Bronchial epithelial cell (primary cell): ENCODE measurements at regions not wholly inside any gene's neighbourhood (a gene's known extent, or its start where the extent isn't known, plus 50 kb on each side); places are given as distances from the start of the nearest gene placed in this dataset.

ENCODE experiments used
- DNase-seq: peaks from one replicate; pipeline ENCODE4 v3.0.0-alpha.2; 2010; ENCODE audit warnings: low read depth
- FAIRE-seq: peaks from 2 replicates; lab custom pipeline; 2011; peaks lifted over from hg19 to GRCh38; lab: Jason Lieb, UNC
- H3K27me3 ChIP-seq: 2 replicates; pipeline ENCODE4 v1.5.1; 2011; ENCODE audit warnings: low read length; ENCODE audit not compliant: control insufficient read depth, insufficient read depth
- H3K36me3 ChIP-seq: 2 replicates; pipeline ENCODE4 v1.5.1; 2011; ENCODE audit warnings: low read length; ENCODE audit not compliant: control insufficient read depth, insufficient read depth
- H3K4me3 ChIP-seq: 2 replicates; pipeline ENCODE4 v1.5.1; 2011; ENCODE audit warnings: mild to moderate bottlenecking, low read depth, low read length, control low read depth
- TF ChIP-seq, protein P1 (sequence below): IDR thresholded peaks from 2 replicates; pipeline ENCODE4 v1.5.1; 2011; ENCODE audit warnings: mild to moderate bottlenecking, moderate library complexity, low read length, control low read depth, inconsistent platforms; ENCODE audit not compliant: insufficient read depth, severe bottlenecking

DNA sequence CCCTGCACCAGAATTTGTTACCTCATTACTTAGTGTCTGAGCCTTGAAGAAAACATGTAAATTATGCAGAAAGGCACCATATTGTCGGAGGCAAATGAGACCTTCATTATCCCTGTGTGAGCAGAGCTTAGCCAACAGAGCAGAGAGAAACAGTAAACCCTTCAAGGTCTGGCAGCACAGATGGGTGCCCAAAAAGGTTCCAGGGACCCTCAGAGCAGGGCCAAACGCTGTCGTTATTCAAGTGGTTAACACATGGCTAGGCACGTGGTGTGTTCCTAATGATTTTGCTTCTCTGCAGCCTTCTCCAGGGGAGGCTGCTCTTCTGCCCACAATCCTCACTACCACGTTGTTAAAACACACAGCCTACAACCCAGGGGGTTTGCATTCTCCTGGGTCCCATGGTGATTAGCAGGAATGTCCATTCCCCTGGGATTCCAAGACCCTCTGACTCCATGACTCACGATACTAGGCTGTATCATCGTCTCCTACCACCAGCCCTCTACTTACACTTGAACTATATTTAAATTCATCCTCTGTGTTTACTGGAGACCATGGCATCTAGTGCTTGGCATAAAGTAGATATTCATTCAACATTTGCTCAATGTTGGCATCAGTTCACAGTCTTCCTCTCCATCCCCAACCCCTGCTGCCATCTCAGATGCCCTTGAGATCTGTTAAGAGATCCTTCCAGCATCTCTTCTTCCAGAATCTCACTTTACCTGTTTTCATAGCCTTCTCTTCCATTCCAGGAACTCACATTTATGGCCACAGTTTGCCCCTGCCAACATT, 174.5 kb upstream of the RAD23B start:
- TF ChIP-seq, protein P1, sequence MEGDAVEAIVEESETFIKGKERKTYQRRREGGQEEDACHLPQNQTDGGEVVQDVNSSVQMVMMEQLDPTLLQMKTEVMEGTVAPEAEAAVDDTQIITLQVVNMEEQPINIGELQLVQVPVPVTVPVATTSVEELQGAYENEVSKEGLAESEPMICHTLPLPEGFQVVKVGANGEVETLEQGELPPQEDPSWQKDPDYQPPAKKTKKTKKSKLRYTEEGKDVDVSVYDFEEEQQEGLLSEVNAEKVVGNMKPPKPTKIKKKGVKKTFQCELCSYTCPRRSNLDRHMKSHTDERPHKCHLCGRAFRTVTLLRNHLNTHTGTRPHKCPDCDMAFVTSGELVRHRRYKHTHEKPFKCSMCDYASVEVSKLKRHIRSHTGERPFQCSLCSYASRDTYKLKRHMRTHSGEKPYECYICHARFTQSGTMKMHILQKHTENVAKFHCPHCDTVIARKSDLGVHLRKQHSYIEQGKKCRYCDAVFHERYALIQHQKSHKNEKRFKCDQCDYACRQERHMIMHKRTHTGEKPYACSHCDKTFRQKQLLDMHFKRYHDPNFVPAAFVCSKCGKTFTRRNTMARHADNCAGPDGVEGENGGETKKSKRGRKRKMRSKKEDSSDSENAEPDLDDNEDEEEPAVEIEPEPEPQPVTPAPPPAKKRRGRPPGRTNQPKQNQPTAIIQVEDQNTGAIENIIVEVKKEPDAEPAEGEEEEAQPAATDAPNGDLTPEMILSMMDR: no peak
- DNase-seq (no peak), FAIRE-seq (no peak)
- Histone ChIP-seq H3K36me3 (no peaks in the 10 kb centered on the region), H3K27me3 (no peaks in the 10 kb centered on the region), H3K4me3 (no peak overlapping the region)

DNA sequence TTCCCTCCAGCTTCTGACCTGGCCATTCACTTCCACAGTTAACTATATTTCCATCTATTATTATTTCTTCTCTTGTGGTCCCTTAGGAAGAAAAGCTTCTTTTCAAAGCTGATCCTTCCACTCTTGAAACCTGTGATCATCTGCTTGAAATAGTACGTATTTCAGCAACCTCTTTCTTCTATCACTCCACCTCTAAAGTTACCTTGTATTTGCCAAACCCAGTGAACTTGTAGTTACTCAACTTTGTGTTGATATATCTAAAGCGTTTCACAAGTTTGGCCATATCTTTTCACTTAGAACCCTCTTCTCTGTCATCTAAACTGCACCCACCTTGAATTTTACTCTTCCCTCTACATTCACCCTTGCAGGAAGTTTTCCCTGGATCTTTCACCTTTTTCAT, 173.8 kb upstream of the RAD23B start:
- Histone ChIP-seq H3K4me3 (no peak overlapping the region), H3K36me3 (no peaks in the 10 kb centered on the region), H3K27me3 (no peaks in the 10 kb centered on the region)
- DNase-seq (no peak), FAIRE-seq (no peak)
- TF ChIP-seq, protein P1: no peak

DNA sequence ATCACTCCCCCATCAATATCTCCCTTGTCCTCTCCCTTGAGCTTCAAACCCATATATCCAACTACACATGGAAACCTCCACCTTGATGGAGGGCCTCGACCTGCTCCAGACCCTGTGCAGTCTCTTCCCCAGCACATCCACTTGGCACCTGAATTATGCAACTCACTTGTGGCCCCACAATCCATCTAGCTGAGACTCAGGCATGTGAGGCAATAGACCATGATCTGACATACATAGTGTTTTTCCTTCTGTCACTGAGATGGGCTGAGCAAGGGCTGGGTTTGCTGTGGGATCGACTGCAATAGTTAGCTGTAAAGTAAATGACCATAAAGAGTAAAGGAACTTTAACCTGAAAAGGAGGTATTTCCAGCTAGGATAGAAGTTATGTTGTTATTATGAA, 172.9 kb upstream of the RAD23B start:
- no peak overlapping the region for H3K4me3 ChIP-seq
- TF ChIP-seq, protein P1: no peak
- no peaks in the 10 kb centered on the region for H3K36me3 ChIP-seq
- FAIRE-seq: no peak
- no peaks in the 10 kb centered on the region for H3K27me3 ChIP-seq
- no peak for DNase-seq

DNA sequence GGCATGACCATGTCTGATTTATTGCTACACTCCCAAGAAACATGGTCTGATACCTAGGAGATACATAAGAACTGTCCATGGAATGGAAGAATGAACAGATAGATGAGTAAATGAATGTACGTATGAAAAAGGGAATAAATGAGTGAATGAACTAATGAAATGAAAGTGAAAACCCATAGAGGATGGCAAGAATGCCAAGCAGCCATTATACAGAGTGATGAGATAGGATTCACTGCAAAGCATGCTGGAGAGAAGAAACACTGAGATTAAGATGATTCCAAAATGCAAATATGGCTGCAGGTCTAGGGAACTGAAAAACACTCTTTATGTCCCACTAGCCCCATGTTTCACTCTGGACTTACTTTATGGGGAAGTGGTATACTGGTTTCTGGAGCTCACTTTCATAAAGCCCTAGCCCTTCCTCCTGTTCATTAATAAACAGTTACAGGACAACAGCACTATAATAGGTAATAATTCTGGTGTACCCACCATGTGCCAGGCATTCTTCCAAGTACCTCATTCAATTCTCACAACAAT, 170.3 kb upstream of the RAD23B start:
- H3K36me3 ChIP-seq: no peaks in the 10 kb centered on the region
- no peak for FAIRE-seq
- no peak for DNase-seq
- H3K27me3 ChIP-seq: no peaks in the 10 kb centered on the region
- H3K4me3 ChIP-seq: no peak overlapping the region
- TF ChIP-seq, protein P1: no peak

DNA sequence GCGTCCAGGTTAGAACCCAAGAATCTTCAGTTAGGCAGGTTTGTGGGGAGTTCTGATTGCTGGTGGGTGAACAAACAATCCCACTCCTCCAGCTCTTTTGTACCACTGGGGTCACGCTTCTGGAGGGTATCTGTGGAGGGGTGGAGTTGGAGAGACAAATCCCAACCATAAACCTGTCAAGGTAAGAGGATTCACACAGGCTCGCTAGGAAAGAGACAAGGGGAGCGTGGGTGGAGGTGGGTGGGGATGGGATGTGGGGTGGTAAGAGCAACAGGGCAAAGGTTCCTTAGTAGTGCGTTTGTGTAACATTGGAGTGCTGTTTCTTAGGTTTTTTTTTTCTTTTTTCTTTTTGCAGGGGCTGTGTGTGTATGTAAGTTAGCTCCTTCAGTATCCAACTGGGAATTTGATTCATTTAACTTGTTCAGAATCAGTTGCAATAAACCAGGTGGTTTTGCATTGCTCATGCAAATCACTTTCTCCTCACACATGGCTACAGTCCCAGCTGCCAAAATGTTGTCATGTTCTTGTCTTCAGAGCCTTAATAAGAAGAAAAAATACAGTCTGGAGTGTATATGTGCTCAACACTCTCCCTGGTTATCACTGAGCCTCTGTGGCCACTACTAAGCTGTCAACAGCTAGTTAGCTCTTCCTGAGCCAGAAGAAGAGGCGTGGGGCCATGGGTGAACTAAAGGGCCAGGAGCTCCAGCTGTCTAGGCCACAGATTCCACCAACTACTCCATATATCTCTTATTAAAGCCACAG, 164.0 kb upstream of the RAD23B start:
- TF ChIP-seq, protein P1: no peak
- Histone ChIP-seq H3K4me3 (no peak overlapping the region), H3K36me3 (no peaks in the 10 kb centered on the region), H3K27me3 (peaks cover 3% of the 10 kb centered on the region)
- no peak for FAIRE-seq
- no peak for DNase-seq
